ENCODE measurements at regions not wholly inside any gene's neighbourhood (a gene's known extent, or its start where the extent isn't known, plus 50 kb on each side); places are given as distances from the start of the nearest gene placed in this dataset.

- Mint-ChIP-seq H3K27me3 (no peaks in the 10 kb centered on the region), H3K9me3 (peaks cover 0 to 18% (median 4%) of the 10 kb centered on the region in 7 donors), H3K4me3 (no peak overlapping the region), H3K36me3 (no peaks in the 10 kb centered on the region), H3K4me1 (no peaks in the 10 kb centered on the region), H3K27ac (no peak overlapping the region)
- H3K4me3 ChIP-seq (ENCODE audit: low read depth, low read length), result no peak overlapping the region
- no peaks in the 10 kb centered on the region for H3K36me3 ChIP-seq (ENCODE audit: control insufficient read depth, insufficient read depth, low read length)
- no peaks in the 10 kb centered on the region for H3K9me3 ChIP-seq (ENCODE audit: control insufficient read depth in 2 of 2, low read length in 2 of 2)
- no peaks in the 10 kb centered on the region for H3K4me1 ChIP-seq (ENCODE audit: control insufficient read depth, insufficient read depth, low read length, poor library complexity, severe bottlenecking)
- ATAC-seq (ENCODE audit: low read depth in 2 of 2) (no peak), DNase-seq (no peak)
- H3K27ac ChIP-seq (ENCODE audit: insufficient read depth, low read length, poor library complexity, severe bottlenecking), result no peak overlapping the region
- no peaks in the 10 kb centered on the region for H3K27me3 ChIP-seq (ENCODE audit: control insufficient read depth, insufficient read depth, low read length)
These were observed 364.1 kb downstream of the PDGFC start for GRCh38 chr4:156607478-156607857.

- Mint-ChIP-seq H3K4me3 (no peak overlapping the region), H3K27ac (no peak overlapping the region), H3K36me3 (no peaks in the 10 kb centered on the region), H3K27me3 (no peaks in the 10 kb centered on the region), H3K9me3 (peaks cover 0 to 18% (median 4%) of the 10 kb centered on the region in 7 donors), H3K4me1 (no peaks in the 10 kb centered on the region)
- Histone ChIP-seq H3K4me3 (ENCODE audit: low read depth, low read length) (no peak overlapping the region), H3K9me3 (ENCODE audit: control insufficient read depth in 2 of 2, low read length in 2 of 2) (no peaks in the 10 kb centered on the region), H3K27ac (ENCODE audit: insufficient read depth, low read length, poor library complexity, severe bottlenecking) (no peak overlapping the region), H3K36me3 (ENCODE audit: control insufficient read depth, insufficient read depth, low read length) (no peaks in the 10 kb centered on the region), H3K4me1 (ENCODE audit: control insufficient read depth, insufficient read depth, low read length, poor library complexity, severe bottlenecking) (no peaks in the 10 kb centered on the region), H3K27me3 (ENCODE audit: control insufficient read depth, insufficient read depth, low read length) (no peaks in the 10 kb centered on the region)
- ATAC-seq (ENCODE audit: low read depth in 2 of 2) (no peak), DNase-seq (no peak)
These were observed 364.8 kb downstream of the PDGFC start for GRCh38 chr4:156606554-156607477.

GRCh38 chr4:156598138-156598681 is 373.4 kb downstream of the PDGFC start:
- no peak for DNase-seq
- Histone ChIP-seq H3K9me3 (ENCODE audit: control insufficient read depth in 2 of 2, low read length in 2 of 2) (no peaks in the 10 kb centered on the region), H3K4me1 (ENCODE audit: control insufficient read depth, insufficient read depth, low read length, poor library complexity, severe bottlenecking) (no peaks in the 10 kb centered on the region), H3K27me3 (ENCODE audit: control insufficient read depth, insufficient read depth, low read length) (no peaks in the 10 kb centered on the region), H3K4me3 (ENCODE audit: low read depth, low read length) (no peak overlapping the region), H3K27ac (ENCODE audit: insufficient read depth, low read length, poor library complexity, severe bottlenecking) (no peak overlapping the region), H3K36me3 (ENCODE audit: control insufficient read depth, insufficient read depth, low read length) (no peaks in the 10 kb centered on the region)
- no peaks in the 10 kb centered on the region for H3K36me3 Mint-ChIP-seq
- no peak overlapping the region for H3K4me3 Mint-ChIP-seq
- H3K4me1 Mint-ChIP-seq, result no peaks in the 10 kb centered on the region
- ATAC-seq (ENCODE audit: low read depth in 2 of 2), result no peak
- H3K9me3 Mint-ChIP-seq, result peaks cover 0 to 22% (median 2%) of the 10 kb centered on the region in 7 donors
- H3K27ac Mint-ChIP-seq, result no peak overlapping the region
- no peaks in the 10 kb centered on the region for H3K27me3 Mint-ChIP-seq

- Mint-ChIP-seq H3K27me3 (no peaks in the 10 kb centered on the region), H3K9me3 (peaks cover 0 to 21% (median 2%) of the 10 kb centered on the region in 7 donors), H3K36me3 (no peaks in the 10 kb centered on the region), H3K27ac (no peak overlapping the region), H3K4me3 (no peak overlapping the region), H3K4me1 (no peaks in the 10 kb centered on the region)
- DNase-seq (no peak), ATAC-seq (ENCODE audit: low read depth in 2 of 2) (no peak)
- Histone ChIP-seq H3K36me3 (ENCODE audit: control insufficient read depth, insufficient read depth, low read length) (no peaks in the 10 kb centered on the region), H3K27ac (ENCODE audit: insufficient read depth, low read length, poor library complexity, severe bottlenecking) (no peak overlapping the region), H3K27me3 (ENCODE audit: control insufficient read depth, insufficient read depth, low read length) (no peaks in the 10 kb centered on the region), H3K4me1 (ENCODE audit: control insufficient read depth, insufficient read depth, low read length, poor library complexity, severe bottlenecking) (no peaks in the 10 kb centered on the region), H3K9me3 (ENCODE audit: control insufficient read depth in 2 of 2, low read length in 2 of 2) (no peaks in the 10 kb centered on the region), H3K4me3 (ENCODE audit: low read depth, low read length) (no peak overlapping the region)
These were observed 374.8 kb downstream of the PDGFC start for GRCh38 chr4:156596706-156597329.

GRCh38 chr4:156596026-156596425 is 375.6 kb downstream of the PDGFC start:
- H3K4me1 Mint-ChIP-seq, result no peaks in the 10 kb centered on the region
- DNase-seq (no peak), ATAC-seq (ENCODE audit: low read depth in 2 of 2) (no peak)
- H3K27me3 ChIP-seq (ENCODE audit: control insufficient read depth, insufficient read depth, low read length), result no peaks in the 10 kb centered on the region
- H3K27ac ChIP-seq (ENCODE audit: insufficient read depth, low read length, poor library complexity, severe bottlenecking), result no peak overlapping the region
- H3K9me3 ChIP-seq (ENCODE audit: control insufficient read depth in 2 of 2, low read length in 2 of 2), result no peaks in the 10 kb centered on the region
- H3K4me3 Mint-ChIP-seq, result no peak overlapping the region
- H3K36me3 Mint-ChIP-seq, result no peaks in the 10 kb centered on the region
- H3K36me3 ChIP-seq (ENCODE audit: control insufficient read depth, insufficient read depth, low read length), result no peaks in the 10 kb centered on the region
- H3K4me1 ChIP-seq (ENCODE audit: control insufficient read depth, insufficient read depth, low read length, poor library complexity, severe bottlenecking), result no peaks in the 10 kb centered on the region
- peaks cover 0 to 19% (median under 1%) of the 10 kb centered on the region in 7 donors for H3K9me3 Mint-ChIP-seq
- H3K27me3 Mint-ChIP-seq, result no peaks in the 10 kb centered on the region
- no peak overlapping the region for H3K4me3 ChIP-seq (ENCODE audit: low read depth, low read length)
- H3K27ac Mint-ChIP-seq, result no peak overlapping the region

- no peaks in the 10 kb centered on the region for H3K36me3 Mint-ChIP-seq
- no peaks in the 10 kb centered on the region for H3K36me3 ChIP-seq (ENCODE audit: control insufficient read depth, insufficient read depth, low read length)
- no peak overlapping the region for H3K27ac Mint-ChIP-seq
- no peak for ATAC-seq (ENCODE audit: low read depth in 2 of 2)
- H3K4me3 Mint-ChIP-seq, result no peak overlapping the region
- H3K9me3 ChIP-seq (ENCODE audit: control insufficient read depth in 2 of 2, low read length in 2 of 2), result no peaks in the 10 kb centered on the region
- H3K4me1 Mint-ChIP-seq, result no peaks in the 10 kb centered on the region
- no peak for DNase-seq
- H3K9me3 Mint-ChIP-seq, result peaks cover 0 to 17% (median 0%) of the 10 kb centered on the region in 7 donors
- H3K27ac ChIP-seq (ENCODE audit: insufficient read depth, low read length, poor library complexity, severe bottlenecking), result no peak overlapping the region
- H3K4me1 ChIP-seq (ENCODE audit: control insufficient read depth, insufficient read depth, low read length, poor library complexity, severe bottlenecking), result no peaks in the 10 kb centered on the region
- H3K27me3 ChIP-seq (ENCODE audit: control insufficient read depth, insufficient read depth, low read length), result no peaks in the 10 kb centered on the region
- no peak overlapping the region for H3K4me3 ChIP-seq (ENCODE audit: low read depth, low read length)
- H3K27me3 Mint-ChIP-seq, result no peaks in the 10 kb centered on the region
These were observed 376.6 kb downstream of the PDGFC start for GRCh38 chr4:156595041-156595440.

- no peak overlapping the region for H3K4me3 Mint-ChIP-seq
- no peaks in the 10 kb centered on the region for H3K36me3 Mint-ChIP-seq
- no peaks in the 10 kb centered on the region for H3K9me3 ChIP-seq (ENCODE audit: control insufficient read depth in 2 of 2, low read length in 2 of 2)
- H3K27me3 Mint-ChIP-seq, result no peaks in the 10 kb centered on the region
- H3K36me3 ChIP-seq (ENCODE audit: control insufficient read depth, insufficient read depth, low read length), result no peaks in the 10 kb centered on the region
- no peak overlapping the region for H3K4me3 ChIP-seq (ENCODE audit: low read depth, low read length)
- DNase-seq (no peak), ATAC-seq (ENCODE audit: low read depth in 2 of 2) (no peak)
- H3K9me3 Mint-ChIP-seq, result peaks cover 0 to 16% (median under 1%) of the 10 kb centered on the region in 7 donors
- no peaks in the 10 kb centered on the region for H3K4me1 Mint-ChIP-seq
- no peak overlapping the region for H3K27ac Mint-ChIP-seq
- no peaks in the 10 kb centered on the region for H3K27me3 ChIP-seq (ENCODE audit: control insufficient read depth, insufficient read depth, low read length)
- no peaks in the 10 kb centered on the region for H3K4me1 ChIP-seq (ENCODE audit: control insufficient read depth, insufficient read depth, low read length, poor library complexity, severe bottlenecking)
- no peak overlapping the region for H3K27ac ChIP-seq (ENCODE audit: insufficient read depth, low read length, poor library complexity, severe bottlenecking)
These were observed 377.0 kb downstream of the PDGFC start for GRCh38 chr4:156594624-156595023.

Data from CD4-positive, CD25-positive, alpha-beta regulatory T cell (primary cell).